Spleen (tissue), 11 donors: ENCODE measurements at regions not wholly inside any gene's neighbourhood (a gene's known extent, or its start where the extent isn't known, plus 50 kb on each side); places are given as distances from the start of the nearest gene placed in this dataset.
"Not testable (repeated sequence)": the region's sequence is repeated elsewhere in the genome, so short reads cannot be mapped to it uniquely, and the experiment has no call there.

Source experiments
- DNase-seq: peaks from one replicate; pipeline ENCODE4 v3.0.0-alpha.2; 2020
- H3K27ac ChIP-seq, 8 donors: fragments of 200-600 bp; sonication (generic) in 7 of 8; 1 replicate in 4 of 8; 2 replicates in 4 of 8; pipeline versions ENCODE4 v1.5.0 to v1.8.0; 2016 to 2021; ENCODE audit warnings: inconsistent platforms in 4 of 8, mild to moderate bottlenecking in 4 of 8, moderate library complexity in 1 of 8
- H3K27me3 ChIP-seq, 7 donors: fragments of 200-600 bp; sonication (generic) in 6 of 7; replicated peaks in 1 of 7; 1 replicate in 4 of 7; 2 replicates in 3 of 7; pipeline versions ENCODE4 v1.5.0 to v1.8.0; 2016 to 2021; ENCODE audit warnings: inconsistent platforms in 3 of 7, mild to moderate bottlenecking in 1 of 7
- H3K36me3 ChIP-seq, 6 donors: fragments of 200-600 bp; sonication (generic) in 5 of 6; 1 replicate in 4 of 6; 2 replicates in 2 of 6; pipeline versions ENCODE4 v1.5.0 to v1.8.0; 2016 to 2021; ENCODE audit warnings: inconsistent platforms in 2 of 6
- H3K4me1 ChIP-seq, 6 donors: fragments of 200-600 bp; sonication (generic) in 5 of 6; 1 replicate in 3 of 6; 2 replicates in 3 of 6; pipeline versions ENCODE4 v1.5.0 to v1.8.0; 2016 to 2021; ENCODE audit warnings: inconsistent platforms in 3 of 6
- H3K4me3 ChIP-seq, 8 donors: fragments of 200-600 bp; sonication (generic) in 7 of 8; 1 replicate in 4 of 8; 2 replicates in 4 of 8; pipeline versions ENCODE4 v1.5.0 to v1.8.0; 2016 to 2021; ENCODE audit warnings: inconsistent platforms in 4 of 8, mild to moderate bottlenecking in 4 of 8, moderate library complexity in 2 of 8
- H3K9me3 ChIP-seq, 8 donors: fragments of 200-600 bp; sonication (generic) in 7 of 8; 1 replicate in 4 of 8; 2 replicates in 4 of 8; pipeline versions ENCODE4 v1.5.0 to v1.8.0; 2016 to 2021; ENCODE audit warnings: inconsistent platforms in 4 of 8
- CTCF ChIP-seq, 11 experiments: fragments of 200-600 bp in 7 of 11; fragments of 450-650 bp in 4 of 11; sonication (generic) in 4 of 11; IDR thresholded peaks in 8 of 11; conservative IDR thresholded peaks in 3 of 11; 1 replicate in 7 of 11; 2 replicates in 4 of 11; pipeline versions ENCODE4 v1.4.0 to v1.8.0; 2016 to 2021; ENCODE audit warnings: antibody characterized with exemption in 11 of 11, inconsistent platforms in 4 of 11, mild to moderate bottlenecking in 1 of 11
- POLR2A ChIP-seq, 3 donors: fragments of 450-650 bp; IDR thresholded peaks; one replicate each; pipeline ENCODE4 v1.5.1; 2017; ENCODE audit warnings: antibody characterized with exemption in 3 of 3, mild to moderate bottlenecking in 1 of 3
- POLR2AphosphoS5 ChIP-seq, 3 donors: sonication (generic); formaldehyde crosslinking; IDR thresholded peaks; one replicate each; pipeline ENCODE4 v1.5.1; 2017; ENCODE audit warnings: antibody characterized with exemption in 3 of 3
- WGBS, 5 donors: extraction: QIAGEN DNeasy Blood & Tissue Kit in 3 of 5; methylation state at CpG; one replicate each; pipeline versions ENCODE4 v1.1.5 to v1.1.7; 2013 to 2018; 5-methylcytosine and 5-hydroxymethylcytosine counted together
- intact Hi-C: fragments of 100-400 bp; cut with DNase I; formaldehyde crosslinking; loops from one replicate; pipeline ENCODE4 v1.15.0; 2023; ENCODE audit warnings: low total_unique reads
- donor health status: healthy with polysubstance abuse.
- donor health status: DM: no; HTN: no; CAD: no; lungs with moderate emphysema.
- donor health status: DM: no; HTN: no; CAD: no.
- donor health status: Bipolar disorder and iron deficiency.
- donor health status: healthy.
- donor health status: DM: no; HTN: no; CAD: no.
- donor health status: DM: yes; HTN: yes; CAD: no.

- H3K27me3 ChIP-seq: no peaks in the 10 kb centered on the region
- no peak overlapping the region for H3K27ac ChIP-seq
- TF ChIP-seq POLR2AphosphoS5 (IDR thresholded peaks at IDR 0.05): no peak
- no peak for TF ChIP-seq POLR2A (IDR thresholded peaks at IDR 0.05)
- TF ChIP-seq CTCF (IDR thresholded peaks at IDR 0.05 in 8 of 11, conservative IDR thresholded peaks at IDR 0.05 in 3 of 11): no peak
- H3K36me3 ChIP-seq: no peaks in the 10 kb centered on the region
- DNase-seq: no peak
- intact Hi-C loops: no loop called here
- peaks cover 0 to 36% (median 23%) of the 10 kb centered on the region in 8 donors for H3K9me3 ChIP-seq
- no peaks in the 10 kb centered on the region for H3K4me1 ChIP-seq
- H3K4me3 ChIP-seq: no peak overlapping the region
- WGBS, 5 donors: 87 to 93% (median 88%) methylated on average over 6 of the region's 6 CpGs
These were observed 265.9 kb downstream of the EFCAB11 start for GRCh38 chr14:89688507-89689211.

- H3K4me1 ChIP-seq, H3K4me3 ChIP-seq, intact Hi-C loops, H3K27ac ChIP-seq, H3K36me3 ChIP-seq, DNase-seq, H3K27me3 ChIP-seq: not testable (repeated sequence)
- 39 to 53% (median 46%) methylated on average over 3 of the region's 3 CpGs for WGBS, 5 donors
- peaks cover 0 to 40% (median 27%) of the 10 kb centered on the region in 8 donors for H3K9me3 ChIP-seq
These were observed 267.4 kb downstream of the EFCAB11 start for GRCh38 chr14:89687129-89687528.

DNA sequence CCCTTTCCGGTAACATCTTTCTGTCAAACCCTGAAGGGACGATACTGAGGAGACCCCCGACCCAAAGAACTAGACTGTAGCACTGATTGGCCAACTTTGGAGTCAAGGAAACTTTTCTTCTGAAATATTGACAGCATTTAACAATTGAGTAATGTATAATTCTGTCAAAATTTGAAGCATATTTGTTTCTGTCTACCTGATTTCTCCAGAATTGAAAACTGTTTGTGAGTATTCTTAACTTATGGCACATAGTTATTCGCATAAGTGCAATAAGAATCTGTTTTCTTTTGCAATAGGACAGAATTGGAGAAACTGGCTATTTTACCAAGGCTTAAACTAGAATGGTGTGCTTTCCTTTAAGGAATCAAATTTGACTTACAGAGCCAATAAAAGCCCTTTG, 267.1 kb upstream of the FOXN3 start:
- H3K4me3 ChIP-seq: no peak overlapping the region
- intact Hi-C loops: no loop called here
- no peak overlapping the region for H3K27ac ChIP-seq
- peaks cover 4 to 32% (median 26%) of the 10 kb centered on the region in 6 donors for H3K4me1 ChIP-seq
- DNase-seq: no peak
- TF ChIP-seq CTCF (IDR thresholded peaks at IDR 0.05 in 8 of 11, conservative IDR thresholded peaks at IDR 0.05 in 3 of 11): no peak
- no peak for TF ChIP-seq POLR2A (IDR thresholded peaks at IDR 0.05)
- TF ChIP-seq POLR2AphosphoS5 (IDR thresholded peaks at IDR 0.05): no peak
- H3K9me3 ChIP-seq: peaks cover 0 to 40% (median 27%) of the 10 kb centered on the region in 8 donors
- H3K36me3 ChIP-seq: no peaks in the 10 kb centered on the region
- no peaks in the 10 kb centered on the region for H3K27me3 ChIP-seq
- 97 to 99% (median 98%) methylated on average over 4 of the region's 4 CpGs for WGBS, 5 donors

- Histone ChIP-seq H3K9me3 (peaks cover 0 to 25% (median 14%) of the 10 kb centered on the region in 8 donors), H3K27me3 (no peaks in the 10 kb centered on the region), H3K36me3 (no peaks in the 10 kb centered on the region), H3K4me3 (peak overlapping the region in 1 of 8 donors; percentile 46), H3K4me1 (peaks cover 4 to 32% (median 26%) of the 10 kb centered on the region in 6 donors), H3K27ac (peak overlapping the region; percentile 51 to 85 (median 74))
- intact Hi-C loops: no loop called here
- no peak for DNase-seq
- WGBS, 5 donors: 18 to 38% (median 26%) methylated on average over 9 of the region's 9 CpGs
- TF ChIP-seq POLR2A (IDR thresholded peaks at IDR 0.05) (no peak), CTCF (IDR thresholded peaks at IDR 0.05 in 8 of 11, conservative IDR thresholded peaks at IDR 0.05 in 3 of 11) (no peak), POLR2AphosphoS5 (IDR thresholded peaks at IDR 0.05) (no peak)
These were observed 264.3 kb upstream of the FOXN3 start for GRCh38 chr14:89681086-89682018.
